ENCODE measurements at regions not wholly inside any gene's neighbourhood (a gene's known extent, or its start where the extent isn't known, plus 50 kb on each side); places are given as distances from the start of the nearest gene placed in this dataset.

DNA sequence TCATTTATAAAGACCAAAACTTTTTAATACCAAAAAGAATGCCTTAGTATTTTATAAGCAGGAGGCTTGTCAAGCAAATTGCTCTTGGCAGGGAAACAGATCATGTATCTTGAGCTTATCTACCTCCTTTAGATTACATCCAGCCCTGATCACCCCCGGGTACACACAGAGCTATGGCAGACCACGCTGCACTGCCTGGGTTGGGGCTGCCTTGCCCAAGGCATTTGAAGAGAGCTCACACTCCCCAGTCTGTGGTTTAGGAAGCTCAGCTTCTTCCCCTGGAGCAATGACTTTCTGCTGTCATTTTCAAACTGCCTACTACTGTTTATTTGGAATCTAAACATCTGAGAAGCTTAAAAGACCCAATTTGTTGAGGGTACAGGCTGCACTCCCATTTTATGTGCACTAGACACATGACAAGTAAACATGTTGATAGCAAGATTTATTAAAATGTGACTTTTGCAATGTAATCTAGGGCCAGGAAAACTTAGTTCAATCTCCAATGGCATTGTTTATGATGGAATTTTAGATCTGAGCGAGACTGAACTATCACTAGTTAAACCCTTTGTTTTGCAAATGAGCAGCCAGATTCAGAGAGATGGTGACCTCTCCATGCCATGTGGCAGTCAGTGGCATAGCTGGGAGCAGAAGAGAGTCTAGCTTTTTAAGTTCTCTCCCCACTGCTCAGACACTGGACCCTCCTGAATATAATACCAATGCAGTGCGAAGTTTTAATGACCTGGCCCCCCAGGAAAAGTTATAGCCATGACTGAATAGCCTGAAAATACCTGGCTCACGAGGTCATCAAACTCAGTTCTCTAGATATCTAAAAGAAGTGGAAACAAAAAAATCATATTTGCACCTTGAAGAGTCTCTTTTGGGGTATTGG, 214.9 kb downstream of the HLX start:
- Histone ChIP-seq H3K36me3 (ENCODE audit: control insufficient read depth in 2 of 3, insufficient read depth in 3 of 3, low read length in 3 of 3) (no peaks in the 10 kb centered on the region), H3K9ac (ENCODE audit: low read length in 3 of 3) (no peak overlapping the region), H3K27me3 (ENCODE audit: control insufficient read depth, insufficient read depth, low read length) (no peaks in the 10 kb centered on the region), H3K4me1 (ENCODE audit: control insufficient read depth in 2 of 3, insufficient read depth in 2 of 3, low read depth in 1 of 3, low read length in 3 of 3) (peaks cover 0 to 2% (median 0%) of the 10 kb centered on the region in 3 donors), H3K4me3 (ENCODE audit: low read length in 3 of 3) (no peak overlapping the region), H3K27ac (ENCODE audit: low read depth in 2 of 2, low read length in 2 of 2) (no peak overlapping the region), H3K9me3 (ENCODE audit: control insufficient read depth in 2 of 3, insufficient read depth in 1 of 3, low read length in 3 of 3) (no peaks in the 10 kb centered on the region)
- DNase-seq (no peak), FAIRE-seq (no peak)
- TF ChIP-seq, protein P1, sequence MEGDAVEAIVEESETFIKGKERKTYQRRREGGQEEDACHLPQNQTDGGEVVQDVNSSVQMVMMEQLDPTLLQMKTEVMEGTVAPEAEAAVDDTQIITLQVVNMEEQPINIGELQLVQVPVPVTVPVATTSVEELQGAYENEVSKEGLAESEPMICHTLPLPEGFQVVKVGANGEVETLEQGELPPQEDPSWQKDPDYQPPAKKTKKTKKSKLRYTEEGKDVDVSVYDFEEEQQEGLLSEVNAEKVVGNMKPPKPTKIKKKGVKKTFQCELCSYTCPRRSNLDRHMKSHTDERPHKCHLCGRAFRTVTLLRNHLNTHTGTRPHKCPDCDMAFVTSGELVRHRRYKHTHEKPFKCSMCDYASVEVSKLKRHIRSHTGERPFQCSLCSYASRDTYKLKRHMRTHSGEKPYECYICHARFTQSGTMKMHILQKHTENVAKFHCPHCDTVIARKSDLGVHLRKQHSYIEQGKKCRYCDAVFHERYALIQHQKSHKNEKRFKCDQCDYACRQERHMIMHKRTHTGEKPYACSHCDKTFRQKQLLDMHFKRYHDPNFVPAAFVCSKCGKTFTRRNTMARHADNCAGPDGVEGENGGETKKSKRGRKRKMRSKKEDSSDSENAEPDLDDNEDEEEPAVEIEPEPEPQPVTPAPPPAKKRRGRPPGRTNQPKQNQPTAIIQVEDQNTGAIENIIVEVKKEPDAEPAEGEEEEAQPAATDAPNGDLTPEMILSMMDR (IDR thresholded peaks at IDR 0.05; ENCODE audit: borderline replicate concordance, extremely low read depth, insufficient read depth): no peak
- intact Hi-C loops (cut with DNase I): no loop called here

DNA sequence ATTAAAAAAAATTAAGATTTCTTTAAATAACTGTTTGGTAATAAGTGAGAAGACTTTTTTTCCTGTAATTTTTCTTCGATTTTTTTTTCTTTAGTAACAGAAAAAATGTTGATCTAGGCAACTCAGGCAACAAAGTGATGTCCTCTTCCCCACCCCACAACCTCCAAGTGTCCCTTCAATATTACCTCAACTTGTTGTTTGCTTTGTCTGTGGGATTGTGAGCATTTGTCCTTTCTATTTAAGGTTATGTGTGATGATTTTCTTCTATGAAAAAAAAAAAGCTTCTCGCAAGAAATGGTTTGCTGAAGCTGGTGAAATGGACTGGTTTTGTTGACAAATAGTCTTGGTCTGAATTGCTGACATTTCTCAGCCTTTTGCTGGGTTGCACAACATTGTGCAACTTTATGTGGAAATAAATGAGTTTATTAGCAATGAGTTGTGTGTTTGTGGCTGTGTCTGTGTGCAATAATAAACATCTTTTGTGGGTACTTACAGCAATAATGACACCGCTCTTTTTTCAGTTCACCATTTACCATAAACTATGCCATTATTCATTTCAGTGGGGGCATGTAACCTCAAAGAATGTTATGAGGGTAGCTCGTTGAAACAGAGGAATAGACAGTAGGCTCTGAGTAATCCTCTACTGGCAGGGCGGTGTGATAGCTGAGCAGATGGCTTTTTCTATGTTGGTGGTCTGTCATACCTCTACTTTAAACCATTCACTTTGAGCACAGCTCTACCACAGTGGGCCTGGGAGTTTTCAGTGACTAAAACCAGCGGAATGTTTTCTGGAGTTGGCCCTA, 218.4 kb downstream of the HLX start:
- Histone ChIP-seq H3K36me3 (ENCODE audit: control insufficient read depth in 2 of 3, insufficient read depth in 3 of 3, low read length in 3 of 3) (no peaks in the 10 kb centered on the region), H3K9ac (ENCODE audit: low read length in 3 of 3) (no peak overlapping the region), H3K4me1 (ENCODE audit: control insufficient read depth in 2 of 3, insufficient read depth in 2 of 3, low read depth in 1 of 3, low read length in 3 of 3) (peaks cover 0 to 10% (median 4%) of the 10 kb centered on the region in 3 donors), H3K9me3 (ENCODE audit: control insufficient read depth in 2 of 3, insufficient read depth in 1 of 3, low read length in 3 of 3) (no peaks in the 10 kb centered on the region), H3K27me3 (ENCODE audit: control insufficient read depth, insufficient read depth, low read length) (no peaks in the 10 kb centered on the region), H3K27ac (ENCODE audit: low read depth in 2 of 2, low read length in 2 of 2) (no peak overlapping the region), H3K4me3 (ENCODE audit: low read length in 3 of 3) (no peak overlapping the region)
- TF ChIP-seq, protein P1 (IDR thresholded peaks at IDR 0.05; ENCODE audit: borderline replicate concordance, extremely low read depth, insufficient read depth): no peak
- FAIRE-seq (no peak), DNase-seq (no peak)
- intact Hi-C loops (cut with DNase I): no loop called here

DNA sequence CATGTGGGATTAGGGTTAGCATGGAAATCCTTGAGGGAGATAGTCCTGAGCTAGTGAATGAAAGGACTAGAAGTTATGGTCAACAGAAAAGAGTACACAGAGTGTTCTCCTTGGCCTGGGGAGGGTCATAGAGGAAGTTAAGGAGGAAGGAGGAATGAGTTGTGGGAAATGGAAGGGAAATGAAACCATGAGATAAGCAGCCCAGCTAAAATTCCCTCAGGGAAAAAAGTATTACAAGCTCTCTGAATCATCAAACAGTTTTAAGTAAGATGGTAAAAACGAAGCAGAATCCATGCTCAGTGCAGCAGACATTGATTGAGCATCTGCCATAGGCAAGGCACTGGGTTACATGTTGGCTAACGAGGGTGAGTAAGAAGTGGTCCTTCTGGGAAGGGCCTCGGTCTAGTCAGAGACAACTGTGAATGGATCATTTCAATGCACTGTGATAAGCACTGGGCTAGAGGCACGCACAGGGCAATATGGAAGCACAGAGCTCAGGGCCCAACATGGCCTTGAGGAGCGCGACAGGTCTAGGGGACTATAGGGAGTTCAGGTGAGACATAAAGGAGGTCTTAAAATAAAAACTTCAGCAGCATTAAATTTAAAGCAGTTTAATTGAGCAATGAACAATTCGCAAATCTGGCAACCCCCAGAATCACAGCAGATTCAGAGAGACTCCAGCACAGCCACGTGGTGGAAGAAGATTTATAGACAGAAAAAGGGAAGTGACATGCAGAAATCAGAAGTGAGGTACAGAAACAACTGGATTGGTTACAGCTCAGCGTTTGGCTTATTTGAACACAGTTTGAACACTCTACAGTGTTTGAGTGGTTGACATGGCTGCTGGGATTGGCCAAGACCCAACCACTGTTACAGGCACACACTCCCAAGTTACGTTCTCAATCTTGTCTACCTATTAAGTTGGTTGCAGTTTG, 219.5 kb downstream of the HLX start:
- Histone ChIP-seq H3K27me3 (ENCODE audit: control insufficient read depth, insufficient read depth, low read length) (no peaks in the 10 kb centered on the region), H3K36me3 (ENCODE audit: control insufficient read depth in 2 of 3, insufficient read depth in 3 of 3, low read length in 3 of 3) (no peaks in the 10 kb centered on the region), H3K9me3 (ENCODE audit: control insufficient read depth in 2 of 3, insufficient read depth in 1 of 3, low read length in 3 of 3) (no peaks in the 10 kb centered on the region), H3K4me1 (ENCODE audit: control insufficient read depth in 2 of 3, insufficient read depth in 2 of 3, low read depth in 1 of 3, low read length in 3 of 3) (peaks cover 0 to 10% (median 4%) of the 10 kb centered on the region in 3 donors), H3K27ac (ENCODE audit: low read depth in 2 of 2, low read length in 2 of 2) (no peak overlapping the region), H3K4me3 (ENCODE audit: low read length in 3 of 3) (no peak overlapping the region), H3K9ac (ENCODE audit: low read length in 3 of 3) (no peak overlapping the region)
- TF ChIP-seq, protein P1 (IDR thresholded peaks at IDR 0.05; ENCODE audit: borderline replicate concordance, extremely low read depth, insufficient read depth): no peak
- DNase-seq (no peak), FAIRE-seq (no peak)
- intact Hi-C loops (cut with DNase I): no loop called here
